OCI-LY1 (cell line): ENCODE measurements at regions not wholly inside any gene's neighbourhood (a gene's known extent, or its start where the extent isn't known, plus 50 kb on each side); places are given as distances from the start of the nearest gene placed in this dataset.

ENCODE experiments used
- CTCF ChIP-seq: fragments of 200-600 bp; sonication (generic), shearing (Covaris generic); IDR thresholded peaks from 2 replicates; pipeline ENCODE4 v1.5.1; 2017; ENCODE audit warnings: mild to moderate bottlenecking, antibody characterized with exemption, low read length, moderate library complexity, mixed read lengths
- EZH2 ChIP-seq: fragments of 200-600 bp; sonication (generic), shearing (Covaris generic); IDR thresholded peaks from 2 replicates; pipeline ENCODE4 v1.8.0; 2017; ENCODE audit warnings: borderline replicate concordance, mixed run types, mild to moderate bottlenecking, antibody characterized with exemption, low read length, moderate library complexity, mixed read lengths

DNA sequence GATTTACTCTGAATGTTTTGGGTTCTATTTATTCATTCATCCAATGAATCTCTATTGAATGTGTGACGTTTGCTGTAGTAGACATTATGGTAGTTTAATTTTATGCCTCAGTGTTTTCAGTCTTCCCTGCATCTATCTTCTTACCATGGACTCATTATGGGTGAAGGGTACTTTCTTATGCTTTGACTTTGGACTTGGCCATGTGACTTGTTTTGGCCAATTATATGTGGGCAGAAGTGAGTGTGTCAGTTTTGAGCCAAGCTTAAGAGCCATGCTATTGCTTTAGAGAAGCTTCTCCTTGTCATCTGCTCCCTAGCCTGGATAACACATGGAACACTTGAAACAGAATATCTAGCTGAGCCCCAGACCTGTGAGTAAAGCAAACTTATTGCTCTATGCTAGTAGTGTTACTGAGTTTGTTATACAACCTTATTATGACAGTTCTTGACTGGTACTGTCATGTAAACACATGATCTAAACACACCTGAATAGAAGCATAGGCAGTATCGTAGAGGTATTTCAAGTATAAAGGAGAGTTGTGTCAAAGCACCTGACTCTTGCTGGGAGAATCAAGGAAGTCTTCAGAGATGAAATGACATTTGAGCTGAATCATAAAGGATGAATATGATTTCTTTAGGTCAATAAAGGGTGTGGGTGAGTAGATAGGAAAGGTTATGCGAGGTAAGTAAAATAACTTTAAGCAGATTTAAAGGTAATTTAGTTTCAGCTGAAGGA is 128.4 kb downstream of the NAA11 start:
- no peak for TF ChIP-seq CTCF
- TF ChIP-seq EZH2, result no peak
